ENCODE measurements at regions not wholly inside any gene's neighbourhood (a gene's known extent, or its start where the extent isn't known, plus 50 kb on each side); places are given as distances from the start of the nearest gene placed in this dataset.

- H3K9me3 ChIP-seq: no peaks in the 10 kb centered on the region
- 25% methylated on average over 2 of the region's 2 CpGs for WGBS
- H3K27me3 ChIP-seq (replicated peaks; ENCODE audit: insufficient read depth): no peaks in the 10 kb centered on the region
- DNase-seq (ENCODE audit: low spot score): no peak
- TF ChIP-seq POLR2A (IDR thresholded peaks at IDR 0.05): no peak
- TF ChIP-seq POLR2AphosphoS5 (IDR thresholded peaks at IDR 0.05): no peak
- no peak for TF ChIP-seq CTCF (IDR thresholded peaks at IDR 0.05)
- H3K4me1 ChIP-seq (replicated peaks): no peaks in the 10 kb centered on the region
- H3K4me3 ChIP-seq: no peak overlapping the region
- intact Hi-C loops (cut with DNase I): no loop called here
- no peaks in the 10 kb centered on the region for H3K36me3 ChIP-seq
- H3K27ac ChIP-seq: no peak overlapping the region
These were observed 341.9 kb downstream of the GXYLT1 start for GRCh38 chr12:41802803-41803202.

- H3K27ac ChIP-seq: no peak overlapping the region
- H3K4me1 ChIP-seq (replicated peaks): no peaks in the 10 kb centered on the region
- intact Hi-C loops (cut with DNase I): no loop called here
- H3K27me3 ChIP-seq (replicated peaks; ENCODE audit: insufficient read depth): no peaks in the 10 kb centered on the region
- TF ChIP-seq POLR2AphosphoS5 (IDR thresholded peaks at IDR 0.05): no peak
- no peak for TF ChIP-seq CTCF (IDR thresholded peaks at IDR 0.05)
- TF ChIP-seq POLR2A (IDR thresholded peaks at IDR 0.05): no peak
- no peak overlapping the region for H3K4me3 ChIP-seq
- DNase-seq (ENCODE audit: low spot score): no peak
- H3K9me3 ChIP-seq: no peaks in the 10 kb centered on the region
- 97% methylated on average over 1 of the region's 1 CpG for WGBS
- H3K36me3 ChIP-seq: no peaks in the 10 kb centered on the region
These were observed 343.4 kb downstream of the GXYLT1 start for GRCh38 chr12:41801261-41801660.

- Histone ChIP-seq H3K27ac (no peak overlapping the region), H3K4me3 (no peak overlapping the region), H3K9me3 (no peaks in the 10 kb centered on the region), H3K4me1 (replicated peaks) (no peaks in the 10 kb centered on the region), H3K27me3 (replicated peaks; ENCODE audit: insufficient read depth) (no peaks in the 10 kb centered on the region), H3K36me3 (no peaks in the 10 kb centered on the region)
- intact Hi-C loops (cut with DNase I): no loop called here
- TF ChIP-seq POLR2AphosphoS5 (IDR thresholded peaks at IDR 0.05) (no peak), POLR2A (IDR thresholded peaks at IDR 0.05) (no peak), CTCF (IDR thresholded peaks at IDR 0.05) (no peak)
- 77% methylated on average over 3 of the region's 3 CpGs for WGBS
- no peak for DNase-seq (ENCODE audit: low spot score)
These were observed 345.0 kb downstream of the GXYLT1 start for GRCh38 chr12:41799671-41800070.

- no peaks in the 10 kb centered on the region for H3K9me3 ChIP-seq
- H3K27me3 ChIP-seq (replicated peaks; ENCODE audit: insufficient read depth): no peaks in the 10 kb centered on the region
- H3K4me3 ChIP-seq: no peak overlapping the region
- H3K4me1 ChIP-seq (replicated peaks): no peaks in the 10 kb centered on the region
- no peak for TF ChIP-seq POLR2A (IDR thresholded peaks at IDR 0.05)
- TF ChIP-seq POLR2AphosphoS5 (IDR thresholded peaks at IDR 0.05): no peak
- TF ChIP-seq CTCF (IDR thresholded peaks at IDR 0.05): no peak
- H3K27ac ChIP-seq: no peak overlapping the region
- intact Hi-C loops (cut with DNase I): no loop called here
- 89% methylated on average over 5 of the region's 5 CpGs for WGBS
- no peaks in the 10 kb centered on the region for H3K36me3 ChIP-seq
- DNase-seq (ENCODE audit: low spot score): no peak
These were observed 348.8 kb downstream of the GXYLT1 start for GRCh38 chr12:41795910-41796309.

- H3K36me3 ChIP-seq: no peaks in the 10 kb centered on the region
- no peaks in the 10 kb centered on the region for H3K9me3 ChIP-seq
- WGBS: 45% methylated on average over 8 of the region's 8 CpGs
- no peak overlapping the region for H3K4me3 ChIP-seq
- H3K27me3 ChIP-seq (replicated peaks; ENCODE audit: insufficient read depth): no peaks in the 10 kb centered on the region
- H3K27ac ChIP-seq: no peak overlapping the region
- H3K4me1 ChIP-seq (replicated peaks): no peaks in the 10 kb centered on the region
- DNase-seq (ENCODE audit: low spot score): no peak
- TF ChIP-seq POLR2A (IDR thresholded peaks at IDR 0.05) (no peak), CTCF (IDR thresholded peaks at IDR 0.05) (no peak), POLR2AphosphoS5 (IDR thresholded peaks at IDR 0.05) (no peak)
- intact Hi-C loops (cut with DNase I): no loop called here
These were observed 349.5 kb downstream of the GXYLT1 start for GRCh38 chr12:41795051-41795600.
